HG03108 (cell line): ENCODE measurements at regions not wholly inside any gene's neighbourhood (a gene's known extent, or its start where the extent isn't known, plus 50 kb on each side); places are given as distances from the start of the nearest gene placed in this dataset.
"Not testable (repeated sequence)": the region's sequence is repeated elsewhere in the genome, so short reads cannot be mapped to it uniquely, and the experiment has no call there.

ENCODE experiments used
- ATAC-seq: cut with Tn5 transposase; IDR thresholded peaks from one replicate; pipeline ENCODE4 v1.9.1; 2021; ENCODE audit warnings: moderate library complexity; ENCODE audit not compliant: unreplicated experiment

DNA sequence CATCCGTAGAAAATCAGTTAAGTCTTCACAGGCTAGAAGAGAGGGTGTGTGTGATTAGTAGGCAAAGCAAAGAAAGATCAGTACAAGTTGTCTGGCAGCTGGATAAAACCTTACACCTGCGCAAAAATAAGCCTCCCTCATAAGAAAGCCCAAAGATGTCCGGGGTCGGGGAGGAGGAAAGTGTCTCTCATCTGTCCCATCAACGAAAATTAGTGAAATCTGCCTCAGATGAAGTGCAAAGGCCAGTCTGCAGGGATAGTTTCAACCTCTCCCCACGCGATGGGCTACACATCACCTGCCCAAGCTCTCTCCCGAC, 333.9 kb downstream of the SRGAP2C start:
- ATAC-seq = no peak

DNA sequence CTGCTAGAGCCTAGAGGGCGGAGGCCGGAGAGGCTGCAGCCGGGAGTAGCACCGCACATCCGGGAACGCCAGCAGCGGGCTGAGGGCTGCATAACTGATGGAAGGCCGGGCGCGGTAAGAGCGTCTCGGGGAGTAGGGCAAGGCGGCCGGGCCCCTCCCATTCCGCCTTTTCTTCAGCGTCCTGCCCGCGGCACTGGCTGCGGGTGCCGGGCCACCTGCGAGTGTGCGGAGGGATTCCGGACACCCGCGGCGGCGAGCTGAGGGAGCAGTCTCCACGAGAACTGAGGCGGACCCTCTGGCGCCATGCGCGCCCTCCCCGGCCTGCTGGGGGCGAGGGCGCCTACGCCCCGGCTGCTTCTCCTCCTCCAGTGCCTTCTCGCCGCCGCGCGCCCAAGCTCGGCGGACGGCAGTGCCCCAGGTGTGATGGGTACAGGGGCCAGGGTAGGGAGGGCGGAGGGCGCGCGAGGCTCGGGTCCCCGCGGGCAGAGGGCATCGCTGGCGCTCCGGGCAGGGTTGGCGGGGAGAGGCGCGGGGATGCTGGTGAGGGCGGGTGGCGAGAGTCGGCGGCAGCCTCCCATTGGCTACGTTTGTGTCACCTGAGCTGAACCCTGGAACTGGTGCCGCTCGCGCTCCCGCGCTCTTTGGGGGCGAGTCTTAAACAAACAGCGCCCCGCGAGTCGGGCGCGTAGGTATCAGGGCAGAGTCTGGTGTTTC, 334.4 kb downstream of the SRGAP2C start:
- no peak for ATAC-seq

DNA sequence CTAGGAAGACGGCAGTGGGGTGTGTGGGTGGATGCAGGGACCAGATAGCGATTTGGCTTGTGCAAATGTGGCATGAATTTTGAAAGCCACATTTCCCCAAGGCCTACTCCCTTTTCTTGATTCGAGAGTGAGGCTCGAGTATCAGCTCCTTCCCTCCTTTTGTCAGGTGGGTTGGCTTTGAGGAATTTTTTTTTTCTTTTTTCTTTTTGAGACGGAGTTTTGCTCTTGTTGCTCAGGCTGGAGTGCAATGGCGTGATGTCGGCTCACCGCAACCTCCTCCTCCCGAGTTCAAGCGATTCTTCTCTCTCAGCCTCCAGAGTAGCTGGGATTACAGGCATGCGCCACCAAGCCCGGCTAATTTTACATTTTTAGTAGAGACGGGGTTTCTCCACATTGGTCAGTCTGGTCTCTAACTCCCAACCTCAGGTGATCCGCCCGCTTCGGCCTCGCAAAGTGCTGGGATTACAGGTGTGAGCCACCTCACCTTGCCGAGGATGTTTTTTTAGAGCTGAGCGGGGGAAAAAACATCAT, 335.0 kb downstream of the SRGAP2C start:
- ATAC-seq = not testable (repeated sequence)

DNA sequence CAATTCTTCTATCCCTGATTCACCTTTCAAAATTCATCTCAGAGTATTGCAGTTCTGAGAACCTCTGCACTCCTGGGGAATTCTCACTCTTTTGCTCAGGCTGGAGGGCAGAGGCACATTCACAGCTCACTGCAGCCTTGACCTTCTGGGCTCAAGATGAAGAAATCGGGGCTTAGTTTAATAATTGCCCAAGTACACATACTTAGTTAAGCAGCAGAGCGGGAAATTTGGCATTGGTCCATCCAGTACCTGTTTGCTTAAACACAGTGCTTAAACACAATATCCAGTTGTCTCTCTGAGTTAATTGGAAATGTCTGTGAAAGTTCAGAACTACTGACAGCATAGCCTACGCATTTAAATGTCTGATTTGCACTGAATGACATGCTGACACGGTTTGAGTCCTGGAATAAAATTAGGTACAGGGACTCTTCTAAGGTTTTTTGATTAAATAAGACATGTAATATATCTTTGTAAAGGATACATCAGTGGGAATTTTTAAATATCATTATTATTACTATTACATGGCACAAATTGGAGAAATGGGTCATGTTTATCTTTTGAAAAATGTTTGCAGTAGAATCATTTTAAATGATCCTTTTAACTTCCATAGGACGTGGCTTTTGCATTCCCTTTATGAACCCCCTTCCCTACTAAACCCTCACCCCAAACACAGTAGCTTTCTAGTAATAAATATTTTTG, 337.4 kb downstream of the SRGAP2C start:
- ATAC-seq = no peak

DNA sequence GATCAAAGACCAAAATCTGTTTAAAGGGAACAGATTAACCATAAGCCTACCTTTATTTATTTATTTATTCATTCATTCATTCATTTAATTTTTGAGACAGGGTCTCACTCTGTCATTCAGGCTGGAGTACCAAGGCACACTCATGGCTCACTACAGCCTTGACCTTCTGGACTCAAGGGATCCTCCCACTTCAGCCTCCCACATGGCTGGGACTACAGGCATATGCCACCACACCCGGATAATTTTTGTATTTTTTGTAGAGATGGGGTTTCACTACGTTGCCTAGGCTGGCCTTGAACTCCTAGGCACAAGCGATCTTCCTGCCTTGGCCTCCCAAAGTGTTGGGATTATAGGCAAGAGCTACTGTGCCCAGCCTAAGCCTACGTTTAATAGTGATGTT, 338.3 kb downstream of the SRGAP2C start:
- not testable (repeated sequence) for ATAC-seq

DNA sequence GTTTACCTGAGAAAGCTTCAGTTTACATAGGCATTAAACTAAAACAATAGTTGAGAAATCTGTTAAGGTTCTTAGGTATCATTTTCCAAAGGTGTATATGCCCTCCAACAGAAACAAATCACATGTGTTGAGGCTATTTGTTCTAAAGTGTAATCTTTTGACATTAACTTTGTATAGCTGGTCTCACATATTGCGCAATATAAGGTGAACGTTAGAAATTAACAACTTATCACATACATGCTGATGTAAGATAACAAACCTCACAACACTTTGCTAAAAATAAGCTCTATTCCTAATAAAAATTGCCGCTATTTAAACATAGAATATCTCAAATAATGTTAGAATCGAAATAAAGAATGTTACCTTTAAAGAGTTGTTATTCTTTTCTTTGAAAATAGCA, 340.6 kb downstream of the SRGAP2C start:
- ATAC-seq = no peak

DNA sequence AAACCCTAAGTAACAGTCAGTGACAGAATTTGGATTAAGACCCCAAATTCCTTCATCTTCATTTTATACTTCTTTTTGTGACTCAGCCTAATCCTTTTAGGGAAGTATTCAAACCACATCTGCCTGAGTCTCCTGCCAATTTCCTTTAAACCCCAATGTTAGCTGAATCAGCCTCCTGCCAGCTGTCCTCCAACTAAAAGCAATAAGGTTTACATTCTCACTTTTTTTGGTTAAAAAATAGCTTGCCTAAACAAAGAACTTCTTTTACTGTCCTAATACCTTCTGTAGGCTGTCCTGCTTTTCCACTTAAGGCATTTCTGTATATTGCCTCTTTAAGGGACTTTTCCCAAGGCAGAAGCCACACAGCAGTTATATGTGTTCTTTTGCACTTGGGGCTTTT, 344.2 kb downstream of the SRGAP2C start:
- not testable (repeated sequence) for ATAC-seq

DNA sequence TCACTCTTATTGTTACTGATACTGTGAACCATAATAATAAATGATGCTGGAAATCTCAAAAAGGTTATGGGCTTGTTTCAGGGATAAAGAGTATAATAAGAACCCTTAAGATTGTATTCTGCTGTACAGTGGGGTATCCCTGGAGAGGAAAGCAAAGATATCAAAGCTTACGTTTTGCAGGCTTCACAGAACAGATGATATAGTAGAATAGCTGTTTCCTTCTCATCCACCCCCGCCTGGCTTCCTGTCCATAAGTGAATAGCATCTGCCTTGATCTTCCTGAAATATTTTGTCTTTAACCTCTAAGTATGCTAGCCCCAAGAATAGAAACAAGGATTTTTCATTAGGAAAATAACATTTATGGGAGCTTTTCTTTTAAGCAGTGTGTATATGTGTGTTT, 345.3 kb downstream of the SRGAP2C start:
- not testable (repeated sequence) for ATAC-seq

DNA sequence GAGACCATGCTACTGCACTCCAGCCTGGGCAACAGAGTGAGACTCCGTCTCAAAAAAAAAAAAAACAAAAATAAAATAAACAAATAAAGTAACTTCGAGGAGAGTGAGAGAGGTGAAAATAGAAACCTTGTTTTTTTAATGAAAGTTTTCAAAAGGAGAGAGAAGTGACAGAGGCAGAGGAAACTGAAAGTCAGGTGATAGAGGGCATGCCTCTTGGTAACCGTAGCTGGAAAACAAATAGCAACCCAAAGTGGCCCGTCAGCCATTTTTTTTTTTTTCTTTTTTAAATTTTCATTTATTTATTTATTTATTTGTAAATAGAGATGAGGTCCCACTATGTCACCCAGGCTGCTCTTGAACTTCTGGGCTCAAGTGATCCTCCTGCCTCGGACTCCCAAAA, 347.0 kb downstream of the SRGAP2C start:
- ATAC-seq = not testable (repeated sequence)

DNA sequence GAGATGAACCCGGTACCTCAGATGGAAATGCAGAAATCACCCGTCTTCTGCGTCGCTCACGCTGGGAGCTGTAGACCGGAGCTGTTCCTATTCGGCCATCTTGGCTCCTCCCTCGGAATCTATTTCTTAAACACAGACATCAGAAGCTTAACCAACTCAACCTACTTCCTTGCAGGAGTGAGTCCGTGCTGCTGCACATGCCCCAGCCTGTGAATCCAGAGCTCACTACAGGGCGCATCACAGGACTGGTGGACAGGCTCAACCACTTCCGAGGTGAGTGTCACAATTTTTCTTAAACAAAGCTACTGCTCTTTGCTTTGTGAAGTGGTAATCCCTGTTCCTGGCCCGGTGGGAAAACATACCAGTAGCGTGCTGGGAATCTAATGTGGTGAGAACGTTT, 353.4 kb downstream of the SRGAP2C start:
- not testable (repeated sequence) for ATAC-seq

DNA sequence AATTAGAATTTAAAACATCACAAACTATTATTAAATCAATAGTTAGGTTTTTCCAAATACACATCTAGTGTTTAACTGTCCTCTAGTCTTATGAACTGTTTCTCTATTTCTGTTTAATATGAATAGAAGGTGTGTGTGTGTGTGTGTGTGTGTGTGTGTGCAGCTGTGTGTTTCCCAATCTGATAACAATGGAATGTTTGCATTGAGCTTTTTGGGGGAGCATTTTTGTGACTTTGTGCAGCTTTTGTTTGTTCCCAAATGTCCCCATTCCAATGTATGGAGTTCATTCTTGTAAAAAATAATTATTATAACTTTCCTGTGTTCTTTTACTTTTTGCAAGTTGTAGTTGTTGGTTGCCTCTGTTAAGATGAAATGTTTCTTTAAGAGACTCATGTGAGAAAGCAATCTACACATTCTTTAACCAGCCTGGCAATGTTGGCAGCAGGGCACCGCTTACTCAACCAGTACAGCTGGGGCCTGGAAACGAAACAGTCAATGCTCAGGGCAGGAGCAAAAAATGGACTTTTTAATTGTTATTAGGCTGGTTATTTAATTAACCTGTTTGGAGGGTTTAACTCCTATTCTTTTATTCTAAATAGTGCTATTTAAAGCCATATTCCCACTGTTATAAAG, 354.3 kb downstream of the SRGAP2C start:
- no peak for ATAC-seq

DNA sequence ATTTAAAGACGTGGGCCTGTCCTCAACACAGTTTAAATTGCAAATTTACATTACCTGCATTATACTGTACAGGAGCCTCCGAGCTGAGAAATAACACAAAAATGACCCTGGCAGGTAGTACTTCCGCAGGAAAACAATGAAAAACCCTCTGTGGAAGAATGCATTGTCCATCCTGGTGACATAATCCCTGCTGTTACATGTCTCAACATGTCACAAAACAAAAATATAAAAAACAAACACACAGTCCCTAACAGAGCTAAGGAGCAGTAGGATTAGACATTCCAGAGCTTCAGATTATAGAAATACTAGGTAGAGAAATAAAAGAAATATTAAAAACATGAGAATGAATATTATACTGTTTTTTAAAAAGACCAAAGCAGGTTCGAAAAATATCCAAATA, 359.2 kb downstream of the SRGAP2C start:
- ATAC-seq = not testable (repeated sequence)

DNA sequence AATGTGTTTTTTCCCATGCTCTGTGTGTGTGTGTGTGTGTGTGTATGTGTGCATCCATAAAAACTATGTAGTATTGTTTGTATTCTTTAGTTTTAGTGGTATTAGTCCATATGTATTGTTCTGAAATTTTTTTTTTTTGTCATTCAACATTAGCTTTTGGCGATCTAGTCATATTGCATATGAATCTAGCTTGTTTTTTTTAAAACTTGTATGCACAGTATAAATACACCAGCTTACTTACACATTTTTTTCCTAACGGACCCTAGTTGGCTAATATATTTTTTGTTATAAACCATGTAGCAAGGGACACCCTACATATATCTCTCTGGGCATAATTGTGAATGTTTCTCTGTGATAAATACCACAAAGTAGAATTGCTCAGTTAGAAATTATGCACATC, 359.7 kb downstream of the SRGAP2C start:
- ATAC-seq = no peak

DNA sequence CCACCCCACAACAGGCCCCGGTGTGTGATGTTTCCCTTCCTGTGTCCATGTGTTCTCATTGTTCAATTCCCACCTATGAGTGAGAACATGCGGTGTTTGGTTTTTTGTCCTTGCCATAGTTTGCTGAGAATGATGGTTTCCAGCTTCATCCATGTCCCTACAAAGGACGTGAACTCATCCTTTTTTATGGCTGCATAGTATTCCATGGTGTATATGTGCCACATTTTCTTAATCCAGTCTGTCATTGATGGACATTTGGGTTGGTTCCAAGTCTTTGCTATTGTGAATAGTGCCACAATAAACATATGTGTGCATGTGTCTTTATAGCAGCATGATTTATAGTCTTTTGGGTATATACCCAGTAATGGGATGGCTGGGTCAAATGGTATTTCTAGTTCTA, 361.1 kb downstream of the SRGAP2C start:
- not testable (repeated sequence) for ATAC-seq

DNA sequence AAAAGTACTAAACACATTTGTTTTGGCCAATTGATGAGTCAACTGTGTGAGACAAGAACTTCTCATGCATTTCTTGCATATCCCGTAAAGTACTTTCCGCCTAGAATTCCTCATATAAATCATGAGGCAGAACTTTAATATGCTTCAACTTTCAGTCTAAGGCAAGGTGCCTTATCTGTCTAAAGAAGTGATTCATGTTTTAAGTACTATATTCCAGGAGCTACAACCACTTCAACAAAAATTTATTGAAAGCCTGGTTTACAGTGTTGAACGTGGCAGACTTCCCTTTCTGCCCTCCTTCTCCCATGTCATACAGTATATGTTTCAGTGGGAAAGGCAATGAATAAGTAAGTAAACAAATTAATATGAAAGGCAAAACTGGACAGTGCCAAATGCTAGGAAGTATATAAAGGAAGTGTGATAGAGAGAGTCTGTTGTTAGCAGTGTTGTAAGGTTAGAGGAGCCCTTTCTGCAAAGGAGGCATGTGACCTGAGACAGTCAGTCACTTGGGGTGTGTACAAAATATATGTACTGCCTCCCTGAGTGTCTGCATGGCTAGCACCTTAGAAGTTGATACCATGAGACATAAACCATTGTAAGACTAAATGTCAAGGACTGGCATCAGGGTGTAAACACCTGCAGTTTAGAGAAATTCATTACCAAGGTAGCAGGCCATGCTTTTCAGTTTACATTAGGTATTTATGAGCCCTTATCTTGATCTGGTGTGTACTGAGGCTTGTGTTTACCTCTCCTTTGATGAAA, 362.2 kb downstream of the SRGAP2C start:
- no peak for ATAC-seq

DNA sequence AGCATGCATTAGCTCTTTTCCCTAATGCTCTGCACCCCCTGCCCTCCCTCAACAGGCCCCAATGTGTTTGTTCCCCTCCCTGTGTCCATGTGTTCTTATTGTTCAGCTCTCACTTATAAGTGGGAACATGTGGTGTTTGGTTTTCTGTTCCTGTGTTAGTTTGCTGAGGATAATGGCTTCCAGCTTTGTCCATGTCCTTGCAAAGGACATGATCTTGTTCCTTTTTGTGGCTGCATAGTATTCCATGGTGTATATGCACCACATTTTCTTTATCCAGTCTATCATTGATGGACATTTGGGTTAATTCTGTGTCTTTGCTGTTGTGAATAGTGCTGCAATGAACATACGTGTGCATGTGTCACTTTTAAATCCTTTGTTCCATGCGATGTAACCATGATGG, 363.0 kb downstream of the SRGAP2C start:
- not testable (repeated sequence) for ATAC-seq

DNA sequence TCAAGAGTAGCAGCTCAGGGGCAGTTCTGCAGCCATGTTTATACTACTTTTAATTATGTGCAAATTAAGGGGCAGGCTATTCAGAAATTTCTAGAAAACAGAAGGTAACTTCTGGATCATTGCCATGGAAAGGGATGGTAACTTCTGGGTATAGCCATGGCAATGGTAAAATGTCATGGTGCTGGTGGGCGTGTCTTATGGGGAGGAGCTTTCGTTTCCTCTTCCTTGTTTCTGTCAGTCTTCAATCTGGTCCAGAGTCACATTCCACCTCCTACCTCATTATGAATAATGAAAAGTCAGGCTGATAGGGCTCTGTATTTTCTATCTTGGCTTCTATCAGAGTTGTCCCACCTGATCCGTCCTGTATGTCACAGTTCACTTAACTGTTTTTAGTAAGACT, 366.0 kb downstream of the SRGAP2C start:
- not testable (repeated sequence) for ATAC-seq

DNA sequence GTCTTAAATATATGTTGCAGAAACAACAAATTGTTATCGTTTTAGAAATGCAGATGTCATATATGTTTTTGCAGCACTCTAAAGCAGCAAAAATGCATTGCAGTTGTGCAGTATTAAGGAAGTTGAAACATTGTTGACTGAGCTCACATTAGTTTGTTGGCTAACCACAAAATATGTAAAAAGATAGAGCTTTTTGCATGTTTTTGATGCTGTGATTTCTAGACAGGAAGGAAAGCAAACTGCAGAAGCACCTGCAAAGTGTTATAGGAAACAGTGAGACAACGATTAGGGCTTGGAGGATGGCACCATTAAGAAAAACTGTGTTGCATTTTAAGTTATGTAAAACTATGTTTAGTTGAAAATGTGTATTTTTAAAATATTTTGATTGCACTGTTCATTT, 366.7 kb downstream of the SRGAP2C start:
- not testable (repeated sequence) for ATAC-seq

DNA sequence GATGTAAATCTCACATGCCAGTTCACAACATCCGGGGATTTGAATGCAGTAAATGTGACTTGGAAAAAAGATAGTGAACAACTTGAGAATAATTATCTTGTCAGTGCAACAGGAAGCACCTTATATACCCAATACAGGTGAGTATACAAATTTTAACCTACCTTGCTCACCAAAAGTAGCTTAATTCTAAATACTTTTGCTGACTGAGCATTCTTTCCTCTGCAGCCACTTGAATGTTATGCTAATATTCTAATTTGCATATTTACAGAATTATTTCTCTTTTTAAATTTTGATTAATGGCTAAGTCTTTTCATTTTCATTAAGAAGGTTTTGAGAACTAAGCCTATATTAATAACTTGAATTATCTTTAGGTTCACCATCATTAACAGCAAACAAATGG, 371.8 kb downstream of the SRGAP2C start:
- ATAC-seq = not testable (repeated sequence)

DNA sequence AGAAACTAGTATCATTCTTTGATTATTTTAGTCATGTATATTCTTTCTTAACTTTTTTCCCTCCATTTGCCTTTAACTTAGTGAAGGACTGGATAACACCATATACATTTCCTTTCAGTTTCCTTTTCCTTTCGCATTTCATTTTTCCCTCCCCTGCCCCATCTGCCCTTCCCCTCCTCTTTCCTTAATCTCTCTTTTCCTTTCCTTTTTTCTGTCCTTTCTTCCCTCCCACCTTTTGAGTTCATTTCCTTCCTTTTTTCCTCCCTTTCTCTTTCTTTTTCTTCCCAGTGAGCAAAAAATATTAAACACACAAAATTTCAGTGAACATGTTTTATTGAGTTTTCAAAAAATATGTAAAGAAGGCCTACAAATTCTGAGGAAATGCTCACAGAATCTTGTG, 373.3 kb downstream of the SRGAP2C start:
- ATAC-seq = not testable (repeated sequence)

DNA sequence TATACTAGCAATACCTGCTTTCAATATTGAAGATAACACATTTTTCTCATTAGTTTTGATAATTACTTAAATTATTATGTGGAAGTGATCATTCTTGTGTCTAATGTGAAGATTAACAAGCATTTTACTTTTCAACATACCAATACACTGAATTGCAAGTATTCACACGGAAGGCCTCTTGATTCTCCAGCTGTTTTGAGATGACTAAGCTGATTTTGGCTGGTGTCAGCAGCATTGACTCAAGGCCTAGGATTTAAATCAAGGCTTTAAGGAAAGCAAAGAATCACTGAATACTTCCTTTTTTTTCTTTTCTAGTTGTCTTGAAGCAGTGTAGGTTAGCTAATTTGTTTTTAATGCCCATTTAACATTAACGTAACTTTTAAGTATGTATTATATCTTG, 373.7 kb downstream of the SRGAP2C start:
- ATAC-seq = no peak
